Prostate gland (tissue), 2 donors: ENCODE measurements at regions not wholly inside any gene's neighbourhood (a gene's known extent, or its start where the extent isn't known, plus 50 kb on each side); places are given as distances from the start of the nearest gene placed in this dataset.

Source experiments
- CTCF ChIP-seq, 4 experiments: fragments of 200-600 bp in 2 of 4; fragments of 450-650 bp in 2 of 4; sonication (generic) in 2 of 4; IDR thresholded peaks; 1 replicate in 3 of 4; 2 replicates in 1 of 4; pipeline ENCODE4 v1.5.1; 2016 to 2019; ENCODE audit warnings: antibody characterized with exemption in 4 of 4, mild to moderate bottlenecking in 2 of 4, moderate library complexity in 2 of 4
- POLR2A ChIP-seq: fragments of 450-650 bp; IDR thresholded peaks from one replicate; pipeline ENCODE4 v1.6.1; 2016; ENCODE audit warnings: antibody characterized with exemption, mild to moderate bottlenecking
- POLR2AphosphoS5 ChIP-seq: sonication (generic); formaldehyde crosslinking; IDR thresholded peaks from one replicate; pipeline ENCODE4 v1.6.1; 2017; ENCODE audit warnings: antibody characterized with exemption

DNA sequence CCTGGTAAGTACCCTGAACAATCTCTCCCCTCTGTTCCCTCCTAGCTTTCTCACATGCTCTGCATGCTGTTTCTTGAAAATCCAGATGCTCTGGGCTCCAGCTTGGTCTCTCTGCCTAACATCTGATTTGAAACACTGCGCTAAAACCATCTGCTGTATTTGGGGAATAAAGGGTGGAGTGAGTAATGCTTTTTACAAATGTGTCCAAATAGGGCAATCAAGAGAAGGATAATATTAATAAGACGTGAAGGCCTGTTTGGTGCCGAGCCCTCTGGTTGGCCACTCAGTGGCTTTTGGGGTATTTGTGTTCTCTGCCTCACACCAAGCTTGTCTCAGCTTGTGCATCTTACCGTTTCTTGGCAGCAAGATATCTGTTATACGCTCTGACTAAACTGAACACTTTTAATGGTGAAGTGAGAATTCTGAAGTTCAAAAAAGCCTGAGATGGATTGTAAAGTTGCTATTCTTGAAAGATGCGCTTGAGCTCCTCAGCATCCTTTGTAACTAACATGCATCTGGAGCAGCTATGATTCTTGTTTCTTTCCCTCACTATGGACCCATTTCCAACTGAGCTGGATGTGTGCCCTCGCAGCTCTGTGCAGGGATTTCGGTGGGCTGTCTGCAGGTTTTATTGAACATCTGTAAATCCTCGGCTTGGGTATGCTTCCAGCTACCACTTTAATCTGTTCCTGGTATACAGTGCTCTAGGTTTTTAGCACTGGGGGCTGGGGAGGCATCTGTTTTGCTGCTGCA lies 269.4 kb downstream of the RWDD3 start:
- TF ChIP-seq POLR2A = no peak
- TF ChIP-seq CTCF (IDR thresholded peaks at IDR 0.05) = no peak
- no peak for TF ChIP-seq POLR2AphosphoS5
